Lung (tissue), 11 donors: ENCODE measurements at regions not wholly inside any gene's neighbourhood (a gene's known extent, or its start where the extent isn't known, plus 50 kb on each side); places are given as distances from the start of the nearest gene placed in this dataset.
"Not testable (repeated sequence)": the region's sequence is repeated elsewhere in the genome, so short reads cannot be mapped to it uniquely, and the experiment has no call there.

Experiments
- ATAC-seq: fragments of 200-7000 bp; cut with Tn5 transposase; one replicate; pipeline ENCODE4 v1.9.1; 2020; ENCODE audit warnings: moderate number of reproducible peaks; ENCODE audit not compliant: insufficient read depth, low FRiP score
- DNase-seq, 3 donors: peaks; one replicate each; pipeline ENCODE4 v3.0.0-alpha.2; 2013 to 2017
- H3K27ac ChIP-seq, 2 donors: one replicate each; pipeline ENCODE4 v1.5.1; 2013; ENCODE audit warnings: mild to moderate bottlenecking in 2 of 2, moderate library complexity in 2 of 2, control low read depth in 1 of 2, inconsistent platforms in 1 of 2, low read depth in 1 of 2, low read length in 1 of 2
- H3K27me3 ChIP-seq, 3 donors: one replicate each; pipeline ENCODE4 v1.5.1; 2013; ENCODE audit warnings: low read length in 2 of 3; ENCODE audit not compliant: control insufficient read depth in 3 of 3, insufficient read depth in 3 of 3
- H3K36me3 ChIP-seq, 4 donors: one replicate each; pipeline ENCODE4 v1.5.1; 2013; ENCODE audit warnings: low read length in 4 of 4, mild to moderate bottlenecking in 1 of 4, moderate library complexity in 1 of 4; ENCODE audit not compliant: control insufficient read depth in 4 of 4, insufficient read depth in 4 of 4
- H3K4me1 ChIP-seq, 5 donors: one replicate each; pipeline ENCODE4 v1.5.1; 2013; ENCODE audit warnings: low read length in 5 of 5, mild to moderate bottlenecking in 2 of 5, moderate library complexity in 1 of 5; ENCODE audit not compliant: control insufficient read depth in 5 of 5, insufficient read depth in 5 of 5
- H3K4me3 ChIP-seq: one replicate; pipeline ENCODE4 v1.5.1; 2013; ENCODE audit warnings: mild to moderate bottlenecking, control low read depth, moderate library complexity
- H3K9ac ChIP-seq, 2 donors: one replicate each; pipeline ENCODE4 v1.5.1; 2013; ENCODE audit warnings: low read length in 2 of 2, control low read depth in 1 of 2; ENCODE audit not compliant: insufficient read depth in 1 of 2
- H3K9me3 ChIP-seq, 4 donors: one replicate each; pipeline ENCODE4 v1.5.1; 2013; ENCODE audit warnings: low read length in 3 of 4, mild to moderate bottlenecking in 1 of 4, moderate library complexity in 1 of 4; ENCODE audit not compliant: control insufficient read depth in 4 of 4, insufficient read depth in 3 of 4
- WGBS, 2 donors: extraction: QIAGEN DNeasy Blood & Tissue Kit; methylation state at CpG; one replicate each; pipeline ENCODE4 v1.1.7; 2013; 5-methylcytosine and 5-hydroxymethylcytosine counted together
- TF ChIP-seq, protein P1 (sequence below): IDR thresholded peaks from 2 replicates; pipeline ENCODE4 v1.5.1; 2012; ENCODE audit warnings: mild to moderate bottlenecking; ENCODE audit errors: control extremely low read depth, extremely low read depth
- donor health status: control.
- donor health status: control.
- donor health status: Bipolar disorder and iron deficiency.
- donor health status: healthy.
- donor health status: DM: yes; HTN: yes; CAD: no.

DNA sequence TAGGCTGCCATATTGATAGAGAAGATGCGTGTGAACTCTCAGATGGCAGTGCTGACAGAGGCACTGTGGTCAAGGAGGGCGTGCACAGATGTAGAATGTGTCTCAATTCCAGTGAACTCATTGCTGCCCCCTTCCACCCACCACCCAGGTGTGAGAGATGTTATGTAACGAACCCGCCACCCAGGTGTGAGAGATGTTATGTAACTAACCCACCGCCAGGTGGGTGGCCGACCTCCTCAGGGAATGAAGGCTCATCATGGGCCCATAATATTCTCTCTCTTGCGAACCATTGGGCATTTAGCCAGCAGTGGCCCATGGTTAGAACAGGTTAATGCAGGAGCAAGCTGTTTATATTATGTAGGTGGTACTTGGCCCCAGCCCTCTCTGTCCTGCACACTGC lies 140.4 kb upstream of the MTPN start:
- H3K9ac ChIP-seq, result no peak overlapping the region
- H3K27me3 ChIP-seq, result no peaks in the 10 kb centered on the region
- WGBS, 2 donors, result 96% methylated on average over 7 of the region's 7 CpGs
- H3K36me3 ChIP-seq, result no peaks in the 10 kb centered on the region
- TF ChIP-seq, protein P1, sequence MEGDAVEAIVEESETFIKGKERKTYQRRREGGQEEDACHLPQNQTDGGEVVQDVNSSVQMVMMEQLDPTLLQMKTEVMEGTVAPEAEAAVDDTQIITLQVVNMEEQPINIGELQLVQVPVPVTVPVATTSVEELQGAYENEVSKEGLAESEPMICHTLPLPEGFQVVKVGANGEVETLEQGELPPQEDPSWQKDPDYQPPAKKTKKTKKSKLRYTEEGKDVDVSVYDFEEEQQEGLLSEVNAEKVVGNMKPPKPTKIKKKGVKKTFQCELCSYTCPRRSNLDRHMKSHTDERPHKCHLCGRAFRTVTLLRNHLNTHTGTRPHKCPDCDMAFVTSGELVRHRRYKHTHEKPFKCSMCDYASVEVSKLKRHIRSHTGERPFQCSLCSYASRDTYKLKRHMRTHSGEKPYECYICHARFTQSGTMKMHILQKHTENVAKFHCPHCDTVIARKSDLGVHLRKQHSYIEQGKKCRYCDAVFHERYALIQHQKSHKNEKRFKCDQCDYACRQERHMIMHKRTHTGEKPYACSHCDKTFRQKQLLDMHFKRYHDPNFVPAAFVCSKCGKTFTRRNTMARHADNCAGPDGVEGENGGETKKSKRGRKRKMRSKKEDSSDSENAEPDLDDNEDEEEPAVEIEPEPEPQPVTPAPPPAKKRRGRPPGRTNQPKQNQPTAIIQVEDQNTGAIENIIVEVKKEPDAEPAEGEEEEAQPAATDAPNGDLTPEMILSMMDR, result no peak
- DNase-seq, result no peak
- no peak overlapping the region for H3K27ac ChIP-seq
- H3K4me1 ChIP-seq, result peaks cover 0 to 13% (median 0%) of the 10 kb centered on the region in 5 donors
- peaks cover 0 to 3% (median 0%) of the 10 kb centered on the region in 4 donors for H3K9me3 ChIP-seq
- H3K4me3 ChIP-seq, result no peak overlapping the region
- no peak for ATAC-seq

- TF ChIP-seq, protein P1, result no peak
- peaks cover 0 to 3% (median 0%) of the 10 kb centered on the region in 4 donors for H3K9me3 ChIP-seq
- no peaks in the 10 kb centered on the region for H3K27me3 ChIP-seq
- no peak overlapping the region for H3K9ac ChIP-seq
- H3K36me3 ChIP-seq, result no peaks in the 10 kb centered on the region
- H3K4me1 ChIP-seq, result peaks cover 0 to under 1% (median 0%) of the 10 kb centered on the region in 5 donors
- WGBS, 2 donors, result 81 to 87% methylated on average over 11 of the region's 11 CpGs
- DNase-seq (no peak), ATAC-seq (no peak)
- no peak overlapping the region for H3K4me3 ChIP-seq
- H3K27ac ChIP-seq, result no peak overlapping the region
These were observed 139.0 kb upstream of the MTPN start for GRCh38 chr7:136116186-136116585.

GRCh38 chr7:136114966-136115762 lies 138.0 kb upstream of the MTPN start:
- DNase-seq (peak in 2 of 3 donors; percentile 29 to 34), ATAC-seq (peak; percentile 58)
- H3K4me3 ChIP-seq, result no peak overlapping the region
- no peak overlapping the region for H3K27ac ChIP-seq
- TF ChIP-seq, protein P1, result peak; percentile 60
- no peaks in the 10 kb centered on the region for H3K4me1 ChIP-seq
- H3K36me3 ChIP-seq, result no peaks in the 10 kb centered on the region
- H3K9ac ChIP-seq, result no peak overlapping the region
- peaks cover 0 to 3% (median 0%) of the 10 kb centered on the region in 4 donors for H3K9me3 ChIP-seq
- WGBS, 2 donors, result 50 to 58% methylated on average over 21 of the region's 21 CpGs
- no peaks in the 10 kb centered on the region for H3K27me3 ChIP-seq

DNA sequence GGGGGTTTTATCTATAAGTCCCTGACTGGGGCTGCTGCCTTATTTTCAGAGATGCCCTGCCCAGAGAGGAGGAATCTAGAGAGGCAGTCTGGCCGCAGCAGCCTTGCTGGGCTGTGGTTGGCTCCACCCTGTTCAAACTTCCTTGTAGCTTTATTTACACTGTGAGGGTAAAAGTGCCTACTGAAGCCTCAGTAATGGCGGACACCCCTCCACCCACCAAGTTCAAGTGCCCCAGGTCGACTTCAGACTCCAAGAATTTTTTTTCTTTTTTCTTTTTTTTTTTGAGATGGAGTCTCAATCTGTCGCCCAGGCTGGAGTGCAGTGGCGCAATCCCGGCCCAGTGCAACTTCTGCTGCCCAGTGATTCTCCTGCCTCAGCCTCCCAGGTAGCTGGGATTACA lies 137.3 kb upstream of the MTPN start:
- not testable (repeated sequence) for DNase-seq, ATAC-seq, H3K9ac ChIP-seq, H3K27me3 ChIP-seq, H3K9me3 ChIP-seq, H3K27ac ChIP-seq, H3K4me3 ChIP-seq, H3K36me3 ChIP-seq, H3K4me1 ChIP-seq
- WGBS, 2 donors, result 65 to 66% methylated on average over 6 of the region's 6 CpGs

DNA sequence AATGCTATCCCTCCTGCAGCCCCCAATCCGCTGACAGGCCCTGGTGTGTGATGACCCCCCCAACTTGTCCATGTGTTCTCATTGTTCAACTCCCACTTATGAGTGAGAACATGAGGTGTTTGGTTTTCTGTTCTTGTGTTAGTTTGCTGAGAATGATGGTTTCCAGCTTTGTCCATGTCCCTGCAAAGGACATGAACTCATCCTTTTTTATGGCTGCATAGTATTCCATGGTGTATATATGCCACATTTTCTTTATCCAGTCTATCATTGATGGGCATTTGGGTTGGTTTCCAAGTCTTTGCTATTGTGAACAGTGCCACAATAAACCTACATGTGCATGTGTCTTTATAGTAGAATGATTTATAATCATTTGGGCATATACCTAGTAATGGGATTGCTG lies 131.9 kb upstream of the MTPN start:
- WGBS, 2 donors, result 31 to 85% methylated on average over 1 of the region's 1 CpG
- H3K9me3 ChIP-seq, H3K27me3 ChIP-seq, H3K4me1 ChIP-seq, H3K9ac ChIP-seq, H3K4me3 ChIP-seq, H3K27ac ChIP-seq, ATAC-seq, H3K36me3 ChIP-seq, DNase-seq: not testable (repeated sequence)
